ENCODE measurements at regions not wholly inside any gene's neighbourhood (a gene's known extent, or its start where the extent isn't known, plus 50 kb on each side); places are given as distances from the start of the nearest gene placed in this dataset.

DNA sequence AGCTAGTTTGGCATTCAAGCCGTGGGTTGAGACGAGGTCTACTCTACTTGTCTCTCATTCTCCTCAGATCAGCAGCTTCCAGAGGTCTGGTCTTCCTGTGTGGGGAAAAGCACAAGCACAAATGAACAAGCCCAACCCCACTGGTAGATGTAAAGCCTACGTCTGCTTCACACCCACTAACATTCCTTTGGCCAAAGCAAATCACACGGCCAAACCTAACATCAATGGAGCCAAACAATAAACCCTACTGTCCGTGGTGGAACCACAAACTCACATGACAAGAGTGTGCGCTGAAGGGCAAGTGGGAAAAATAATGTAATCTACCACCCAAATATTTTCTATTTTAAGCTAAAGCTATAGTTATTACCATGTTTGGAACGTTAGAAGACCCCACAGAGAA lies 179.3 kb upstream of the MGAT5 start:
- DNase-seq, result no peak
- TF ChIP-seq, protein P1, sequence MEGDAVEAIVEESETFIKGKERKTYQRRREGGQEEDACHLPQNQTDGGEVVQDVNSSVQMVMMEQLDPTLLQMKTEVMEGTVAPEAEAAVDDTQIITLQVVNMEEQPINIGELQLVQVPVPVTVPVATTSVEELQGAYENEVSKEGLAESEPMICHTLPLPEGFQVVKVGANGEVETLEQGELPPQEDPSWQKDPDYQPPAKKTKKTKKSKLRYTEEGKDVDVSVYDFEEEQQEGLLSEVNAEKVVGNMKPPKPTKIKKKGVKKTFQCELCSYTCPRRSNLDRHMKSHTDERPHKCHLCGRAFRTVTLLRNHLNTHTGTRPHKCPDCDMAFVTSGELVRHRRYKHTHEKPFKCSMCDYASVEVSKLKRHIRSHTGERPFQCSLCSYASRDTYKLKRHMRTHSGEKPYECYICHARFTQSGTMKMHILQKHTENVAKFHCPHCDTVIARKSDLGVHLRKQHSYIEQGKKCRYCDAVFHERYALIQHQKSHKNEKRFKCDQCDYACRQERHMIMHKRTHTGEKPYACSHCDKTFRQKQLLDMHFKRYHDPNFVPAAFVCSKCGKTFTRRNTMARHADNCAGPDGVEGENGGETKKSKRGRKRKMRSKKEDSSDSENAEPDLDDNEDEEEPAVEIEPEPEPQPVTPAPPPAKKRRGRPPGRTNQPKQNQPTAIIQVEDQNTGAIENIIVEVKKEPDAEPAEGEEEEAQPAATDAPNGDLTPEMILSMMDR (IDR thresholded peaks at IDR 0.05), result no peak
- H3K4me3 Mint-ChIP-seq, result no peak overlapping the region
- peaks cover 5% of the 10 kb centered on the region for H3K27me3 Mint-ChIP-seq (ENCODE audit: low read depth, poor library complexity)
- H3K27ac Mint-ChIP-seq, result no peak overlapping the region
- no peaks in the 10 kb centered on the region for H3K9me3 Mint-ChIP-seq
- H3K4me1 Mint-ChIP-seq, result no peaks in the 10 kb centered on the region
- H3K36me3 Mint-ChIP-seq (ENCODE audit: low read depth), result no peaks in the 10 kb centered on the region

GRCh38 chr2:134075204-134075603 lies 178.7 kb upstream of the MGAT5 start:
- peaks cover 5% of the 10 kb centered on the region for H3K4me1 Mint-ChIP-seq
- H3K4me3 Mint-ChIP-seq, result no peak overlapping the region
- no peaks in the 10 kb centered on the region for H3K9me3 Mint-ChIP-seq
- H3K27ac Mint-ChIP-seq, result no peak overlapping the region
- TF ChIP-seq, protein P1 (IDR thresholded peaks at IDR 0.05), result no peak
- no peak for DNase-seq
- H3K36me3 Mint-ChIP-seq (ENCODE audit: low read depth), result no peaks in the 10 kb centered on the region
- peaks cover 5% of the 10 kb centered on the region for H3K27me3 Mint-ChIP-seq (ENCODE audit: low read depth, poor library complexity)

- TF ChIP-seq, protein P1 (IDR thresholded peaks at IDR 0.05), result no peak
- Mint-ChIP-seq H3K4me3 (no peak overlapping the region), H3K4me1 (peaks cover 22% of the 10 kb centered on the region), H3K27ac (no peak overlapping the region), H3K9me3 (no peaks in the 10 kb centered on the region), H3K27me3 (ENCODE audit: low read depth, poor library complexity) (no peaks in the 10 kb centered on the region), H3K36me3 (ENCODE audit: low read depth) (no peaks in the 10 kb centered on the region)
- no peak for DNase-seq
Observed at GRCh38 chr2:134078354-134078753, 175.5 kb upstream of the MGAT5 start.

DNA sequence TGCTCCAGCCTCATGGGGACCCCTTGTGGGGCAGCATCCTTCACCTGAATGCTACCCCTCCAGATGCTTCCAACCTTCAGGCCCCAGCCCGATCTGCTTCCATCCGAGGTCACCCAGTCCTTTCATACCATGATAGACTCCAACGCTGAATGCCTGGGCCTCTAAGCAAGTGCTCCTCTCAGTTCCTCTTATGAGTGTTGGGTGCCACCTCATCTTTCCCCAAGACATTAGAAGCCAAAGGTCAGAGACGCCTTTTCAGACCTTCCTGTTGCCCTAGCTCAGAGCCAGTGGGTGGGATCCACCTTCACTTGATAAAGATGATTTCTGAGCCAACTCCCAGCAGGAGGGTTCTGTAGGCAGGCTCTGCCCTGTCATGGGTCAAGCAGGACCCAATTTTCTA lies 174.5 kb upstream of the MGAT5 start:
- Mint-ChIP-seq H3K27me3 (ENCODE audit: low read depth, poor library complexity) (no peaks in the 10 kb centered on the region), H3K27ac (no peak overlapping the region), H3K9me3 (no peaks in the 10 kb centered on the region), H3K36me3 (ENCODE audit: low read depth) (no peaks in the 10 kb centered on the region), H3K4me3 (no peak overlapping the region), H3K4me1 (peaks cover 30% of the 10 kb centered on the region)
- TF ChIP-seq, protein P1 (IDR thresholded peaks at IDR 0.05), result no peak
- no peak for DNase-seq

DNA sequence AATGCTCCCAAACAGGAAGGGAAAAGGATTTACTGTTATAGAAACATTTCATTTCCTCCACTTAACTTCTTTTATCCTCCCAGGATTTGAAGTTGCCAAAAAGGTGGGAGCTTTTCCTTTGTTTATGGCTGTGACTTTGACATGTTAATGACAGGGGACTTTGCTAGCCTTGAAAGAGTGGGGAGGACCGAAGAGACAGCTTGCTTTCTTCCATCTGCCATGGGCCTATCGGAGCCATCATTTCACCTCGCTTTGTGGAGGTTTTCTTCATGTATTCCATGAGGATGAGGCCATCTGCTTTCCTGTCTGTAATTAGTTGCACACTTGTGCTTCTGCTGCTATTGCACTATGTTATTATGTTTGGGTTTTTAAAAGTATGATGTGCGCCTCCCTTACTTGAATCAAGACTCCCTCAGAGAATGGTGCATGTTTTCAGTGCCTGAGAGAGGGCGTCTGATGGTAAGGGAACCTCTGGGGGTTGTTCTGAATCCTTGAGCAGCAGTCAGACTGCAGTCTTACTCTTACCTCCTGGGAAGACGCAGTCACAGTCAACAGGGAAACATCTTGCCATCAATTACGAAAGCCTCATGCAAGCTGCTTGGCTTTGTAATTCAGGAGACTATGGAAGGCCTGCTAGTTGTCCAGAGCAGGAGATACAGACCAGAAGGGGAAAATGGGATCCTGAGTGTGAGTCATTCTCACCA lies 173.3 kb upstream of the MGAT5 start:
- TF ChIP-seq, protein P1 (IDR thresholded peaks at IDR 0.05), result no peak
- H3K27ac Mint-ChIP-seq, result no peak overlapping the region
- no peaks in the 10 kb centered on the region for H3K27me3 Mint-ChIP-seq (ENCODE audit: low read depth, poor library complexity)
- peaks cover 30% of the 10 kb centered on the region for H3K4me1 Mint-ChIP-seq
- H3K36me3 Mint-ChIP-seq (ENCODE audit: low read depth), result no peaks in the 10 kb centered on the region
- no peak for DNase-seq
- no peaks in the 10 kb centered on the region for H3K9me3 Mint-ChIP-seq
- no peak overlapping the region for H3K4me3 Mint-ChIP-seq

DNA sequence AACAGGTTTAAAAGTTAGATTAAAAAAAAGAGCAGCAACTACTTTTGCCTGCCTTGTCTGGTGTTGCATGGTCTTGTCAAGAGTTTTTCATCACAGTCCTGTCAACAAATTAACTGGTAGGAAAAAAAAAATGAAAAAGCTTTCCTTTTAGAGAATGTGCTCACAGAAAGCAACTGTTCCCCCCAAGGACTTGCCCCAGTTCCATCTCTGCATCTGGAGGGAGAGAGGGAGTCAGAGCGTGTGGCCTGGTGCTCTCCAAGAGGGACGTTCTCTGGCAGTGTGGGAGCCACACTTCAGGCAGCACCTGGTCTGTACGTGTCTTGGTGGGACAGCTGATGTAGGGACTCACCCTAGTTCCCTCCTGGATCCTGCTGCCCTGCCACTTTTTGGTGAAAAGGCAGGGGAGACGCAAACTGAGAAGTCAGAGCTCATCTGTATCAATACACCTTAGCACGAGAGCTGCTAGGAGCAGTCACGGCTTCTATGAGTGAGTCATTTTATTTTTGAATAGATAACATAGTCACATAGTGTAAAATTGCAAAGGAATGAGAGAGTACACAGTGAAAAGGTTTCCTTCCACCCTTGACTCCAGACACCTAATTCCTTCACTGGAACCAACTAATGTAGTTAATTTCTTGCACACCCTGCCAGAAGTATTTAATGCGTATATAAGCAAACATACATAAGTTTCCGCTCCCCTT lies 172.5 kb upstream of the MGAT5 start:
- no peaks in the 10 kb centered on the region for H3K36me3 Mint-ChIP-seq (ENCODE audit: low read depth)

More for the DNA sequence above, 172.5 kb upstream of the MGAT5 start:
- TF ChIP-seq, protein P1 (IDR thresholded peaks at IDR 0.05), result no peak
- DNase-seq, result no peak
- no peak overlapping the region for H3K4me3 Mint-ChIP-seq
- H3K27ac Mint-ChIP-seq, result no peak overlapping the region
- H3K9me3 Mint-ChIP-seq, result no peaks in the 10 kb centered on the region
- H3K27me3 Mint-ChIP-seq (ENCODE audit: low read depth, poor library complexity), result no peaks in the 10 kb centered on the region
- H3K4me1 Mint-ChIP-seq, result peaks cover 30% of the 10 kb centered on the region
